Fibroblast of the conjunctiva (primary cell): ENCODE measurements at regions not wholly inside any gene's neighbourhood (a gene's known extent, or its start where the extent isn't known, plus 50 kb on each side); places are given as distances from the start of the nearest gene placed in this dataset.
"Not testable (repeated sequence)": the region's sequence is repeated elsewhere in the genome, so short reads cannot be mapped to it uniquely, and the experiment has no call there.

Experiments
- DNase-seq: peaks from one replicate; pipeline ENCODE4 v3.0.0-alpha.2; 2010; ENCODE audit warnings: low read depth

DNA sequence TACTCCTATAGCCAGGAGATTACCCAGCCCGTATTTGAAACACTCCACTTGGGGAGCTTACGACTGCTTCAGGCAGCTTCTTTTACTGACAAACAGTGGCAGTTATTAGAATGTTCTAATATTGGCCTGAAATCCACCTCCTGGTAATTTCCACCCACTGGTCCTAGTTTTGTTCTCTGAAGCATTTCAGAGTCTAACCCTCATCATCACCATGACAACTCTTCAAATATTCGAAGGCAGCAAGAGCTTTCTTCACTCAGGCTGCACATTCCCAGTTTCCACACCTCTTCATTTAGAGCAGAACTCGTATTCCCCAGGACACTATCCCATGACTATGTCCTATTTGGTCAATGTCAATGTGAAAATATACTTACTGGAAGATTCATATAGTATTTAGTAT is 325.6 kb downstream of the UBE3D start:
- DNase-seq, result no peak

DNA sequence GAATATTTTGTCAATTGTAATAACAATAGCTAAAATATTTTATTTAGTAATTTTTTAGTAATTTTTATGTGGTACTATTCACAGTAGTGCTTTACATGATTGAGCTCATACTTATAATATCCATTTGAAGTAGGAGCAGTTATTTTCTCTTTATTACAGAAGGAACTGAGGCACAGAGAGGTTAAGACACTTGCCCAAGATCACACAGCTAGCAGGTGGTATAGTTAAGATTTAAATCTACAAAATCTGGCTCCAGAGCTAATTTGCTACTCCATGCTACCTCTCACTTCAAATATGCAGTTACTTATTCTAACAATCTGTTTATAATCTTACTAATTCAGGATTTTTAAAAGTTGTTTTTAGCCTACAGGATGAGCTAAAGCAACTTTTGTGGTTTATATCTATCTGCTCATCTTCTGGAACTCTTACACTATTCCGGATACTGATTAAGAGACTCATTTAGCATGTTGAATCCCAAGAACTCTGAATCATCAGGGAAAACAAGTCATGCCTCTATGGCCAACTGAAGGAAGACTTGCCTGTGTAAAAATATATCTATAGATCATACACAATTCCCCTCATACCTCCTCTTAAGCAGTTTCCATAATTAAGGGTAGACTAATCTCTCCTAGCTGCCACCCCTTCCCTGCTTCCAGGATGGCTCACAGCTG is 324.2 kb downstream of the UBE3D start:
- no peak for DNase-seq

DNA sequence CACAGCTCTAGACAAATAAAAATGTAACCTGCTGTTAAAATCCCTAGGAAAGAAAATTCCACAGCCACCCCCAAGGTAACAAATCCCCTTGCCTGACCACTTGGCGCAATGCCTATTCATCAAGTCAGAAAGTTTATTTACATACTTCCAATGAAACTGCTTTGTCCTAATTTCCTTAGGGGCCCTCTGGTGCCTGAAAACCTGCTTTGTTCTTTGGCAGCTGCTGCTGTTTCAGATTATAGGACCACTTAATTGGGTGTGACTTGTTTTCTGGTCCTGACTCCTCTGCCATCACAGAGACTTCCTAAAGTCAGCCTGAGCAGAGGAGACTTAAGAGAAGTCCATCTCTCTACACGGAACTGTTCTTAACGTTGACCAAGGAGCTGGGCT is 323.6 kb downstream of the UBE3D start:
- no peak for DNase-seq

DNA sequence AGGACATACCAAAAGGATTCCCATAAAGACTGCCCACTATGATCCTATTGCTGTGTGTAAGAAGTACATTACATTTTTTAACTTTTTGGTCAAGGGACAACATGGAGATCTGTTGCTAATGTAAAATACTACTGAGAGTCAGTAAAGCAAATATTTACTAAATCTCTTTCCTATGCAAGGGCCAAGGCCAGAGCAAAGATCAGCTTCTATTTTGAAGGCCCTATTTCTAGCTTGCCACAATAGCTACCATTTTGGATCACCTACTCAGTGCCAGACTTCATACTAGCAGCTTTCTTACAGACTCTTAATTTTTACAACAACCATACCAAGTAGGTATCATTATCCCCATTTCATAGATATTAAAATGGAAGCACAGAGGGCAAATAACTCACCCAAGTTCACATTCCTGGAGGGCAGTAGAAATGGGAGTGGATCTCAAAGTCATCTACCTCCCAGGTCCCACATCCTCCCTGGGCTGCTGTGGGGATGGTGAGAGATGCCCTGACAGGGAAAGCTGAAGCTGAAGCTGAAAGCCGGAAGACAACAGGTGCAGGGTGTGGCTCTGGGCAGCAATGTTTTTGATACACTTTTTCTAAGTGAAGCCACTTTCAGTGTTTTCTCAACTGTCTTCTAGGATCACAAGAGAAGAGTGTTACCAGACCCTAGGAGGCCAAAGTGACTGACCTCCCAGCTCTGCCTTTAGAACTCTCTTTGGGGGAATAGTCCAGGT is 321.2 kb downstream of the UBE3D start:
- no peak for DNase-seq

DNA sequence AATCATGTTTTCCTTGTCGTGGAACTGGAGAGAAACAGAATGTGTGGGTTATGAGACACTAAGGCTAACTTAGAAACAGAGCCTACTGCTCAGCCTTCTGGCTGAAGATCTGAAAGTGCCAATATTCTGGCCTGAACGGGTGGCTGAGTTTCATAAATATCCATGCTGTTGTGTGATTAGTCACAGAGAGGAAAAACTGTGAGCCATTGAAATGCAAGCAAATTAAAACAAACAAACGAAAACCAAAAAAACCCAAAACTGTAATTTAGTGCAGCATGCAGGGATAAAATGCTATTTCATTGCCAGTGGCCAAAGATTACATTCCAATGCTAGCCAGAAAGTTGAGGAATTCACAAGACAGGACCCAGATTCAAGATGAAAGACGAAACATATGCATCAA is 315.1 kb downstream of the UBE3D start:
- no peak for DNase-seq

DNA sequence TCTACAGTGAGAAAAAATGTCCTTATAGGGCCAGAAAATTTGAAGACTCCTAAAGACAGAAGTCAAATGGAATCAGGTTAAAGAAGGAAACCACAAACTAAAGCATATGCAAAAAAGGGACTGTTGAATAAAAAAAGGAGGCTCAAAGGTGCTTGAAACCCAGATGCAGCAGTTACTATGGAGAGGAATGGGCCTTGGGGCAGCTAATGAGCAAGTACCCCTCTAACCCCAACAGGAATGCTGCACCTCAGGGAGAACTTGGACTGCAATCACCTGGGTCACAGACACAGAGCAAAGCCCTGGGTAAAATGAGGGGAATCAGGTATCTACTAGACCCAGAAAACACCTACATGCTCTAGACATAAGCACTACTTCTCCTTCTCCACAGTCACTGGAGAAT is 313.9 kb downstream of the UBE3D start:
- DNase-seq, result no peak

DNA sequence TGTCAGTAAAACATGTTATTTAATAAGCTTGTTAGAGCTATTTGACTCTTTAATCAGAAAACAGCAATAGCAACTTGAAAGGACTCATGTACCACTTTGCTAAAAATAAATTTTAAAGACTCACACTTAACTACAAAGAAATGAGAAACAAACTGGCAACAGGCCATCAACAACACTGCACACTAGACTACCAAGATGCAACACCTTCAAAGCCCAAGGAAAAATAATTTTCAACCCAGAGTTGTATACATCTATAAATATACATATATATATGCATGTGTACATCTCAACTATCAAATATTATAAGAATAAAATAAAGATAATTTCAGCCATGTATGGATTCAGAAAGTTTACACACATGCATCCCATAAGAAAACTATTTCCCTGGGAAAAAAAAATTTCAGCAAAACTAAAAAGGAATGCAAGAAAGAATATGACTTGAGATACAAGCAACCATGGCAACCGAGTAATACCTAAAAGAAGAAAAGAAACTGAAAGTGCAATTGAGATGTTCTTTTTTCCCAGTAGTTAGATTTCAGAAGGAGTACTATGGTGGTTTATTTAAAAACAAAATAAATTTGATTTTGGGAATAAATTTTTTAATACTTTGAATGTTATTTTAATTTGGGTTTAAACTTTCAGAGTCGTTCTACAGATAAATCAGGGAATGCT is 303.8 kb downstream of the UBE3D start:
- no peak for DNase-seq

DNA sequence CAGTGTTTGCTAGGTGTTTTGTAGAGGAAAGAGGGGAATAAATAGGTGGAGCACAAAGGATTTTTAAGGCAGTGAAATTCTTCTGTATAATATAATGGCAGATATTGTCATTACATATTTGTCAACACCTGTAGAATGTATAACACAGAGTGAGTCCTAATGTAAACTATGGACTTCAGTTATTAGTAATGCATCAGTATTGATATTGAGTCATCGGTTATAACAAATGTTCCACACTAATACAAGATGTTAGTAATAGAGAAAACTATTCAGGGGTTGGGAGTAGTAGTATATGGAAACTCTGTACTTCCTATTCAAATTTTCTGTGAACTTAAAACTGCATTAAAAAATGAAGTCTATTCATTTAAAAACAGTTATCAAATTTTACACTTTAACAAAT is 299.2 kb downstream of the UBE3D start:
- DNase-seq, result no peak

DNA sequence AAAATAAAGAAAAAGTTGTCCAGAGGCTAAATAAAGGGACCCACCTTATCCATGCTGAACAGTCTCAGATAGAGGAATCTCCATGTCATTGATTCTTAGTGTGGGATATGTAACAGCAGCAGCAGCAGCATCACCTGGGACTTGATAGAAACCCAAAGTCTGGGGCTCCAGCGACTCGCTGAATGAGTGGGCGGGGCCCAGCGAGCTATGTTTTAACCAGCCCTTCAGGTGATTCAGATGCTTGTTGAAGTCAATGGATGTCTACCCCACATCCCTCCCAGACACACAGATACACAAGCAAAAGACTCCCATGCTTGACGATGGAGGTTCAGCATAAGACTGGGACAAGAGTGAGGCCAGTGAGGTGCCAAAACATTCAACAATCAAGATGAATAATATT is 298.6 kb downstream of the UBE3D start:
- no peak for DNase-seq

DNA sequence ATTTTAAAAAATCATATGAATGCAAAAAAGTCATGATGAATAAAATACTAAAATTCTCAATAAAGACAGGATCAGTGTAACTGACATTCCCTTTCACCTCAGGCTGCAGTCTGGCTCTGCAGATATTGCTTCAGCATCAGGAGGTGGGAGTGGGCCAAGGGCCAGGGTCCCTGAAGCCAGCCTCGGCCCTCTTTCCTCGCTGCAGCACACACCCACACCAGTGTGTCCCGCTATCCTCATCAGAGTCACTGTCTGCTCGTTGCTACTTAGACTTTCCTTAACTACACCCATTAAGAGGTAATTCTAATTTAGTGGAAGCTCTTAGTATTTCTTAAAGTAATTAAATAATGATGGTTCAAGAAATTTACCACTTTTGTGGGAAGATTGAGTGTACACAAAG is 298.2 kb downstream of the UBE3D start:
- DNase-seq, result no peak

DNA sequence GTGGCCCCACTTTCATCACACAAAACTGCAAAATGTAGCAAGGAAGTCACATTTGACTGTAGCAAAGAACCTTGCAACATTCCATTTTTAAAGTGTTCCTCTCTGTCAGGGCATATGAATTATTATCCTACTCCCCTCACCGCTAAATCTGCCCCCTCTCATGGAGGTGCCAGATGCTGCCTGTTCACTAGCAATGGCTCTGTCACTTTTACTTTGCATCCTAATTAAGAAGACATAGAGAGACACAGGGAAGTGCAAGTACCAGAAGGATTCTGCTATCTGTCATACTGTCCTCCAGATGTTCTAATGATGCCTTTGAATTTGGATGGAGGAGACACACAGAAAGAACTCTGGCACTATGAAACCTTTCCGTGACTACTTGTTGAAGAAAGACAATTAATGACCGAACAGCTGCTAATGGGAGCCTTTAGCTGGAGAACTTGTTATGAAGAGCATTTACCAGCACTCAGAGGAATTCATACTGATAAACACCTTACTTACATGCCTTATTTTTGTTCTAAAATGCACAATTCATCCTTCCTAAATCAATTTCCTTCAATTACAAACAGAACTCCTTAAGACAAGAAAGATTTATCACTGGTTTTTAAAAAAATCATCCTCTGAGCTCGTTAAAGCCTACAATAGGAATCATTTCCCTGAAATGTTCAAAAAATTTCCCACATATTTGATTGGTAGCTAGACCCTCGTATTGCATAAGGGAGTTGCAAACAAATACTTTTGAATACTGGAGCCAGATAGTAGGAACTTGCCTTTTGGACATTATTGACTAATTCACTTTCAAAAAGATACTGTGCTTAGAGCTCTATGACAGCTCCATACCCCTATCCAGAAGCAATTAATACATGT is 292.6 kb downstream of the UBE3D start:
- DNase-seq, result no peak

DNA sequence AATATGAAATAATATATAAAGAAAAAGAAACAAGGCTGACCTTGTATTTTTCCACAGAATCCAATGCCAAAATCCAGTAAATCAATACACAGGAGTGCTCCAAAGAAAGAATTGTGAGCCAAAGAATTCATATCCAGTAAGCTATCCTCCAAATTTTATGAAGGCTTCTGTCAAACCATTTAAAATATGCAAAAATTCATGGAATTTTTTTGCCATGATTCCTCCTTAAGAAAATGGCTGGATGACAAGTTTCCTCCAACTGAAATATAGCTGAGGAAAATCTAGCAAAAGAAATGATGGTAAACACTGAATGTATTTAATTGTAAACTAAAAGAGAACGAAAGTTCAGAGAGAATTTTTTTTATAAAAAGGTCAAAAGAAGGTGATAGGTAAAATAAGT is 290.3 kb downstream of the UBE3D start:
- DNase-seq, result no peak

DNA sequence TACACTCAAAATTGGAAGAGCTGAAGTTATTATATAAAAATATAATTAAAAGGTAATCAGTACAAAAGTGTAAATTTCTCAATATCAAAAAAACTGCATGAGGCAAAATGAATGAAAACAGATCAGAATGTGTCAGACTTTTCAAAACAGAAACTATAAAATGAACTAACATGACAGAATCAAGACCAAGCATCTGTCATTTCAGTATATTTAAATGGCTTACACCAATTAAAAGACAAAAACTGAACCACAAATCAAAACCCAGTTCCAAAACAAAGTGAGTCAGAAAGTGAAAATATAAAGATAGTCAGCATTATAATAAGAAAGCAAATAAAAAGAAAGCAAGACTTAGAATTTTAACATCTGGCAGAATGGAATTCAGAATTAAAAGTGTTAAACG is 289.7 kb downstream of the UBE3D start:
- no peak for DNase-seq

DNA sequence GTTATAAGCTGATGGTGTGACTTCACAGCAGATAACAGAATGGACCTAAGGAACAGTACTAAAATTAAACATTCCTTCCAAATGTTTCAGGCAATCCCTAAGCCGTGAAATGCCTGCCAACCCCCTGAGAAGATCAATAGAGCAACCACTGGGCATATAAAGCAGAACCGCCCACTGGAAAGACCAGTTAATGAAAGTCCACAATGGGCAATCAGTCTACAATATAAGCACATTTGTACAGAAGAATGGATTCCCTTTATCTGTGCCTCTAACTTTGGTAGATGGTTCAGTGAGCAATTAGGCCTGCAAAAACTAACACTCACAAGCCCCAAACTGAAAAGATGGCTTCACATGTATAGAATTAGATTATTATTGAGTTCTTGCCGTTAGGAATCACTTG is 286.6 kb downstream of the UBE3D start:
- no peak for DNase-seq

DNA sequence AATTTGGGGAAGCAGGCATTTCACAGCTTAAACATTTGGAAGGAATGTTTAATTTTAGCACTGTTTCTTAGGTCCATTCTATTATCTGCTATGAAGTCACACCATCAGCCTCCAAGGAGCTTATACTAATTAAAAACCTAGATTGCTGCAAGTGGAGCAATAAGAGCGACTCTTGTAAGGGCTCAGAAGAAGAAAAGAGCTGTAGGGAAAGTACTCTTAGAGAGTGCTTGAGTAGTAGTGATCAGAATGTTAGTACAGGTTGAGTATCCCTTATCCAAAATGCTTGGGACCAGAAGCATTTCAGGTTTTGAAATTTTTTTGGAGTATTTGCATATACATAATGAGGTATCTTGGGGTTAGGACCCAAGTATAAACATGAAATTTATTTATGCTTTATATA is 285.3 kb downstream of the UBE3D start:
- DNase-seq, result no peak

DNA sequence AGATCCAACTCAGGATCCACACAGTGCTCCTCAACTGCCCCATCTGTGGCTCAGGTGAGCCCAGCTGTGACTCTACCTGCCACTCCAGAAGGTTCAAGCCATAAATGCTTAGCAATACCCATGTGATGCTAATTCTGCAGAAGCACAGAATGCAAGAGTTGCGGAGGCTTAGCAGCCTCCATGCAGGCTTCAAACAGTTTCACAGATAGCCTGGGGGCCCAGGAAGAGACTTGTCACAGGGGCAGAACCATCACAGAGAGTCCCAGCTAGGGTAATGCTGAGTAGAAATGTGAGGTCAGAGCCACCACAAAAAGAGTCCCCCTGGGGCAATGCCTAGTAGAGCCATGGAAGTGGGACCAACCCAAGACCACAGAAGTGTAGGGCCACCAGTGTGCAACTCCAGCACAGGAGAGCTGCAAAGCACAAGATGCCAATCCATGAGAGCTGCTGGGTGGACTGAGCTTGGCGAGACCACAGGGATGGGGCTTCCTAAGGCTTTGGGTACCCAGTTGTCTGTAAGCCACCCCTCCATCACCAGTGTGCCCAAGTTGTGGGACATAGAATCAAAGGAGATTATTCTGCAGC is 283.9 kb downstream of the UBE3D start:
- no peak for DNase-seq

DNA sequence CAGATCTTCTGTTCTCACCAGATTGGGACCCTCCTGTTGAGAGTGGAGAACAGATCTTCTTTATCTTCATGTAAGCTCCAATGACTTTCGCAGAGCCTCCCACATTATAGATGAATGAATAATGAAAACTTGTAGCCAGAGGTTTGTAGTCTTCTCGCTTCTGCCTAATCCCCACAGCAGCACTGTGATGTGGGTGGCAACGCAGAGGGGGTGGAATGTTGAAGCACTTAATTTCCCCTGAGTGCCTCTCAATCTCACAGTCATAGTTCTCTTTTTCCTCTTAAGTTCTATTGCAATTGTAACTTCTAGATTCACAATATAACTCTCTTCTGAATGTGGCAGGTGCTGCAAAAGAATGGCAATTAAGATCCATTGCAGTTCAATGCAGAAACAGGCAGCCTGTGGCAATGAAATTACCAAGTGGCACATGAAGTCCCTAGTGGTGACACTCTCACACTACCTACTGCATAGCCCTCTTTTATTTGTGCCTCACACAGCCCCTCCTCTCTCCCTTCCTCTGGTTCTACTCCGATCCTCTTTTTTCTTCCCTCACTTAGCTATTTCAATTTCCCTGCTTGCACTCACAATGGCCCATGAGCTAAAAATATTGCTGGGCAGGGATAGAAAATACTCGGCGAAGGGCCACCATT is 281.9 kb downstream of the UBE3D start:
- DNase-seq, result no peak

DNA sequence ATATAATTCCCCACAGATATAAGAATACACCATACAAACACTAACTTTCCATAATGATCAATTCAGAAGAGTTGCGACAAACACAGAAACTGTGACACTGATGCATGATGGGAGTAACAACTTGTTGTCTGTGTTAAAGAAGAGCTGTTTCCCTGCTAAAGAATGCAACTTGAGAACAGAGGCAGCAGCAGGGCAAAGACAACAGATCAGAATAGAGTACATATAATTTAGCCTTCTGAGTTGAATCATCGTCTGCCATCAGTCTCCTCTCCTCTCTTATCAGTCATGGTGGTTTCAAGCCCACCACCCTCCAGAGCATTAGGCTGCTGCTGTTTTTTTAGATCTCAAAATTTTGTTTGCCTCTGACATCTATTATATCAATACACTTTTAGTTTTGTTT is 280.4 kb downstream of the UBE3D start:
- no peak for DNase-seq

DNA sequence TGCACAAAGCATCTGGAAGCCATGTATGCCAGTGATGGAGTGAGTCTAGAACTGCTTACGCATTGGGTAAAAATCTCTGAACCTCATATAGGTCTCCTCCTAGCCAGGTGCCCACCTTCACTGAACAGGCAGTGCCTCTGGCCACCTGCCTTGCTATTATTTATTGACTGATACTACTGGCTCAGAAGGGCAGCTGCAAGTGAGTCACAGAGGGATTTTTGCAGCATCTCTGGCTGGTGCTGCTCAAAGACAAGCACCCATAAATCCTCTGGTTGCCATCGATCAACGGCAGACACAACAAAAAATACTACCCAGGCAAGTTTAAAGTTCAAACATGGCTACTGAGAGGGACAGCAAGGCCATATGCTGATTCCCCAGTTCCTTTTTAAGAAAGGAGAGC is 279.4 kb downstream of the UBE3D start:
- DNase-seq, result no peak

DNA sequence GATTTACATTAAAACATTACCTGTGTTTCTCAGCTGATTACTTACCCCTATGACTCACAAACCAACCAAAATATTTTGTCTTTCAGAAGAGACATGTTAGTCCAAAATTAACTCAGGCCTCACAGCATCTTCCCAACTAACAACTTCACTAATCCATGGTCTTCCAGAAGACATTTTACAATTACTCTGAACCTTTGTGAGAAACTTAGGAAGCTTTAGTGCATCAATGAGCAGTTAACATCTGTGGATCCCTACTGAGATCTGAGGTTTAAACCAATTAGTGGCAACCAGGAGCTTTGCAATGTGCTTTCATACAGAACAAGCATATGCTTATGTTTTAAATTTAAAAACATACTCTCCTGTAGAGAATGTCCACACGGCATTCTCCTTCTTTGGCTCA is 269.7 kb downstream of the UBE3D start:
- DNase-seq, result no peak

DNA sequence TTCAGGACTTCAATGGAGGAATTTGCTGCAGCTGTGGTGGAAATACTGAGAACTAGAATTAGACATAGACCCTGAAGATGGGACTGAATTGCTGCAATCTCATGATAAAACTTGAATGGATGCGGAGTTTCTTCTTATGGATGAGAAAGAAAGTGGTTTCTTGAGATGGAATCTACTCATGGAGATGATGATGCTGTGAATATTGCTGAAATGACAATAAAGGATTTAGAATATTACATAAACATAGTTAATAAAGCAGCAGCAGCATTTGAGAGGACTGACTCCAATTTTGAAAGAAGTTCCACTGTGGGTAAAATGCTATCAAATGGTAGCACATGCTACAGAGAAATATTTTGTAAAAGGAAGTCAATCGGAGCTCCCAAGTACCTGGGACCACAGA is 264.6 kb downstream of the UBE3D start:
- DNase-seq, result no peak

DNA sequence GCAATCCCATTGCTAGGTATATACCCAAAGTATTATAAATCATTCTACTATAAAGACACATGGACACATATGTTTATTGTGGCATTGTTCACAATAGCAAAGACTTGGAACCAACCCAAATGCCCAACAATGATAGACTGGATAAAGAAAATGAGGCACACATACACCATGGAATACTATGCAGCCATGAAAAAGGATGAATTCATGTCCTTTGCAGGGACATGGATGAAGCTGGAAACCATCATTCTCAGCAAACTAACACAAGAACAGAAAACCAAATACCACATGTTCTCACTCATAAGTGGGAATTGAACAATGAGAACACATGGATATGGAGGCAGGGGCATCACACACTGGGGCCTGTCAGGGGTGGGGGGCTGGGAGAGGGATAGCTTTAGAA is 249.4 kb downstream of the UBE3D start:
- not testable (repeated sequence) for DNase-seq
